Breast epithelium (tissue), 3 donors: ENCODE measurements at regions not wholly inside any gene's neighbourhood (a gene's known extent, or its start where the extent isn't known, plus 50 kb on each side); places are given as distances from the start of the nearest gene placed in this dataset.

Source experiments
- POLR2A ChIP-seq: fragments of 450-650 bp; IDR thresholded peaks from one replicate; pipeline ENCODE4 v1.6.1; 2016; ENCODE audit warnings: antibody characterized with exemption, mild to moderate bottlenecking, moderate library complexity
- POLR2AphosphoS5 ChIP-seq, 3 donors: sonication (generic); formaldehyde crosslinking; IDR thresholded peaks; one replicate each; pipeline ENCODE4 v1.6.1; 2017; ENCODE audit warnings: antibody characterized with exemption in 3 of 3
- TF ChIP-seq, protein P1 (sequence below), 3 donors: fragments of 450-650 bp; IDR thresholded peaks; one replicate each; pipeline ENCODE4 v1.5.1; 2016 to 2017; ENCODE audit warnings: antibody characterized with exemption in 3 of 3, mild to moderate bottlenecking in 3 of 3, moderate library complexity in 3 of 3

DNA sequence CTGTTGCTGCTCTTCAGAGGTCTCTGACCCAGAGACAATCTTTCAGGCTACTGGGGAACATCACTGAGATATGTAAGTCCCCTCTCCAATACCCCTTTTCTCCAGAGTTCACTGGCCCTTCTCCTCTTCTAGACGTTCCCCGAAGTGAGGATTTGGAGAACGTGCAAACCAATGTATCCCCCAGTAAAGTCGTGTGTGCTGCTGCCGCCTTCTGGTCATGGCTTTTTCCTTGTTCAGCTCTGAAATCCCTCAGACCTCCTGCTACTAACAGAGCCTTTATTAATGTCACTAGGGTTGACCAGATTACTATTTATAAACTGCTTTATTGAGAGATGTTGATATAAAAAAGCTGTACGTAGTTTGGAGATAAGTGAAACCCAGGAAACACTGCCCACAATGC, 1028.6 kb downstream of the CDH9 start:
- no peak for TF ChIP-seq POLR2AphosphoS5 (IDR thresholded peaks at IDR 0.05)
- TF ChIP-seq, protein P1, sequence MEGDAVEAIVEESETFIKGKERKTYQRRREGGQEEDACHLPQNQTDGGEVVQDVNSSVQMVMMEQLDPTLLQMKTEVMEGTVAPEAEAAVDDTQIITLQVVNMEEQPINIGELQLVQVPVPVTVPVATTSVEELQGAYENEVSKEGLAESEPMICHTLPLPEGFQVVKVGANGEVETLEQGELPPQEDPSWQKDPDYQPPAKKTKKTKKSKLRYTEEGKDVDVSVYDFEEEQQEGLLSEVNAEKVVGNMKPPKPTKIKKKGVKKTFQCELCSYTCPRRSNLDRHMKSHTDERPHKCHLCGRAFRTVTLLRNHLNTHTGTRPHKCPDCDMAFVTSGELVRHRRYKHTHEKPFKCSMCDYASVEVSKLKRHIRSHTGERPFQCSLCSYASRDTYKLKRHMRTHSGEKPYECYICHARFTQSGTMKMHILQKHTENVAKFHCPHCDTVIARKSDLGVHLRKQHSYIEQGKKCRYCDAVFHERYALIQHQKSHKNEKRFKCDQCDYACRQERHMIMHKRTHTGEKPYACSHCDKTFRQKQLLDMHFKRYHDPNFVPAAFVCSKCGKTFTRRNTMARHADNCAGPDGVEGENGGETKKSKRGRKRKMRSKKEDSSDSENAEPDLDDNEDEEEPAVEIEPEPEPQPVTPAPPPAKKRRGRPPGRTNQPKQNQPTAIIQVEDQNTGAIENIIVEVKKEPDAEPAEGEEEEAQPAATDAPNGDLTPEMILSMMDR (IDR thresholded peaks at IDR 0.05) = no peak
- TF ChIP-seq POLR2A = no peak
